HUES48 (cell line): ENCODE measurements at regions not wholly inside any gene's neighbourhood (a gene's known extent, or its start where the extent isn't known, plus 50 kb on each side); places are given as distances from the start of the nearest gene placed in this dataset.

Experiments
- H3K27ac ChIP-seq: one replicate; pipeline ENCODE4 v1.7.0; 2013; ENCODE audit warnings: low read depth, low read length, inconsistent platforms
- H3K27me3 ChIP-seq: 2 replicates; pipeline ENCODE4 v1.6.1; 2013; ENCODE audit warnings: mild to moderate bottlenecking, low read length; ENCODE audit not compliant: control insufficient read depth, insufficient read depth
- H3K36me3 ChIP-seq: 2 replicates; pipeline ENCODE4 v1.6.1; 2013; ENCODE audit warnings: low read length; ENCODE audit not compliant: control insufficient read depth, insufficient read depth
- H3K4me1 ChIP-seq: 2 replicates; pipeline ENCODE4 v1.6.1; 2013; ENCODE audit warnings: mild to moderate bottlenecking, low read length; ENCODE audit not compliant: control insufficient read depth, insufficient read depth
- H3K4me3 ChIP-seq: 2 replicates; pipeline ENCODE4 v1.5.1; 2013; ENCODE audit warnings: mild to moderate bottlenecking, low read depth, low read length
- H3K9ac ChIP-seq: 2 replicates; pipeline ENCODE4 v1.6.1; 2013; ENCODE audit warnings: mild to moderate bottlenecking, low read depth, low read length, moderate library complexity
- H3K9me3 ChIP-seq: 2 replicates; pipeline ENCODE4 v1.6.1; 2013; ENCODE audit warnings: low read length; ENCODE audit not compliant: control insufficient read depth, insufficient read depth

- Histone ChIP-seq H3K4me3 (no peak overlapping the region), H3K9ac (no peak overlapping the region), H3K27me3 (peaks cover 21% of the 10 kb centered on the region; the same call in 1 of the 2 replicates), H3K36me3 (no peaks in the 10 kb centered on the region), H3K9me3 (peaks cover 5% of the 10 kb centered on the region; the same call in 1 of the 2 replicates), H3K27ac (no peak overlapping the region), H3K4me1 (peaks cover 10% of the 10 kb centered on the region; the same call in 1 of the 2 replicates)
Observed at GRCh38 chr17:77733576-77734296, 224.8 kb upstream of the TNRC6C start.

- H3K27ac ChIP-seq = no peak overlapping the region
- no peak overlapping the region for H3K9ac ChIP-seq
- H3K4me3 ChIP-seq = no peak overlapping the region
- H3K36me3 ChIP-seq = no peaks in the 10 kb centered on the region
- peaks cover 5% of the 10 kb centered on the region; the same call in 1 of the 2 replicates for H3K9me3 ChIP-seq
- H3K4me1 ChIP-seq = peaks cover 10% of the 10 kb centered on the region; the same call in 1 of the 2 replicates
- peaks cover 21% of the 10 kb centered on the region; the same call in 1 of the 2 replicates for H3K27me3 ChIP-seq
Observed at GRCh38 chr17:77734371-77735080, 224.0 kb upstream of the TNRC6C start.

GRCh38 chr17:77735081-77735565 is 223.4 kb upstream of the TNRC6C start:
- H3K27ac ChIP-seq = no peak overlapping the region
- H3K27me3 ChIP-seq = peaks cover 21% of the 10 kb centered on the region; the same call in 1 of the 2 replicates
- H3K9ac ChIP-seq = no peak overlapping the region
- H3K4me1 ChIP-seq = peaks cover 10% of the 10 kb centered on the region; the same call in 1 of the 2 replicates
- H3K4me3 ChIP-seq = no peak overlapping the region
- peaks cover 5% of the 10 kb centered on the region; the same call in 1 of the 2 replicates for H3K9me3 ChIP-seq
- H3K36me3 ChIP-seq = no peaks in the 10 kb centered on the region

GRCh38 chr17:77735566-77736198 is 222.8 kb upstream of the TNRC6C start:
- Histone ChIP-seq H3K4me3 (no peak overlapping the region), H3K9me3 (peaks cover 5% of the 10 kb centered on the region; the same call in 1 of the 2 replicates), H3K27me3 (peaks cover 21% of the 10 kb centered on the region; the same call in 1 of the 2 replicates), H3K27ac (no peak overlapping the region), H3K4me1 (peaks cover 10% of the 10 kb centered on the region; the same call in 1 of the 2 replicates), H3K9ac (no peak overlapping the region), H3K36me3 (no peaks in the 10 kb centered on the region)

- no peak overlapping the region for H3K27ac ChIP-seq
- H3K9ac ChIP-seq = no peak overlapping the region
- H3K36me3 ChIP-seq = no peaks in the 10 kb centered on the region
- peaks cover 21% of the 10 kb centered on the region; the same call in 1 of the 2 replicates for H3K27me3 ChIP-seq
- H3K4me3 ChIP-seq = no peak overlapping the region
- peaks cover 10% of the 10 kb centered on the region; the same call in 1 of the 2 replicates for H3K4me1 ChIP-seq
- peaks cover 5% of the 10 kb centered on the region; the same call in 1 of the 2 replicates for H3K9me3 ChIP-seq
Observed at GRCh38 chr17:77736199-77736585, 222.3 kb upstream of the TNRC6C start.

GRCh38 chr17:77736721-77737120 is 221.8 kb upstream of the TNRC6C start:
- H3K27ac ChIP-seq = no peak overlapping the region

GRCh38 chr17:77737442-77738265 is 220.8 kb upstream of the TNRC6C start:
- H3K4me1 ChIP-seq = peaks cover 14% of the 10 kb centered on the region; the same call in 1 of the 2 replicates

More at GRCh38 chr17:77736721-77737120, 221.8 kb upstream of the TNRC6C start:
- Histone ChIP-seq H3K9me3 (peaks cover 2% of the 10 kb centered on the region; the same call in 1 of the 2 replicates), H3K4me3 (no peak overlapping the region), H3K36me3 (no peaks in the 10 kb centered on the region), H3K9ac (no peak overlapping the region), H3K4me1 (peaks cover 10% of the 10 kb centered on the region; the same call in 1 of the 2 replicates), H3K27me3 (peaks cover 21% of the 10 kb centered on the region; the same call in 1 of the 2 replicates)

GRCh38 chr17:77738751-77739531 is 219.6 kb upstream of the TNRC6C start:
- no peak overlapping the region for H3K27ac ChIP-seq
- no peaks in the 10 kb centered on the region for H3K9me3 ChIP-seq
- H3K27me3 ChIP-seq = peaks cover 21% of the 10 kb centered on the region; the same call in 1 of the 2 replicates
- no peak overlapping the region for H3K9ac ChIP-seq
- no peaks in the 10 kb centered on the region for H3K36me3 ChIP-seq
- H3K4me3 ChIP-seq = no peak overlapping the region
- peaks cover 19% of the 10 kb centered on the region for H3K4me1 ChIP-seq

More at GRCh38 chr17:77737442-77738265, 220.8 kb upstream of the TNRC6C start:
- Histone ChIP-seq H3K27ac (no peak overlapping the region), H3K9me3 (peaks cover 2% of the 10 kb centered on the region; the same call in 1 of the 2 replicates), H3K27me3 (peaks cover 21% of the 10 kb centered on the region; the same call in 1 of the 2 replicates), H3K9ac (no peak overlapping the region), H3K4me3 (no peak overlapping the region), H3K36me3 (no peaks in the 10 kb centered on the region)

GRCh38 chr17:77740481-77740880 is 218.0 kb upstream of the TNRC6C start:
- H3K9ac ChIP-seq = no peak overlapping the region
- peaks cover 9% of the 10 kb centered on the region for H3K4me1 ChIP-seq
- H3K27me3 ChIP-seq = peaks cover 15% of the 10 kb centered on the region; the same call in 1 of the 2 replicates
- no peak overlapping the region for H3K4me3 ChIP-seq
- H3K9me3 ChIP-seq = no peaks in the 10 kb centered on the region
- H3K36me3 ChIP-seq = no peaks in the 10 kb centered on the region
- H3K27ac ChIP-seq = no peak overlapping the region
